ENCODE measurements at regions not wholly inside any gene's neighbourhood (a gene's known extent, or its start where the extent isn't known, plus 50 kb on each side); places are given as distances from the start of the nearest gene placed in this dataset.
"Not testable (repeated sequence)": the region's sequence is repeated elsewhere in the genome, so short reads cannot be mapped to it uniquely, and the experiment has no call there.

DNA sequence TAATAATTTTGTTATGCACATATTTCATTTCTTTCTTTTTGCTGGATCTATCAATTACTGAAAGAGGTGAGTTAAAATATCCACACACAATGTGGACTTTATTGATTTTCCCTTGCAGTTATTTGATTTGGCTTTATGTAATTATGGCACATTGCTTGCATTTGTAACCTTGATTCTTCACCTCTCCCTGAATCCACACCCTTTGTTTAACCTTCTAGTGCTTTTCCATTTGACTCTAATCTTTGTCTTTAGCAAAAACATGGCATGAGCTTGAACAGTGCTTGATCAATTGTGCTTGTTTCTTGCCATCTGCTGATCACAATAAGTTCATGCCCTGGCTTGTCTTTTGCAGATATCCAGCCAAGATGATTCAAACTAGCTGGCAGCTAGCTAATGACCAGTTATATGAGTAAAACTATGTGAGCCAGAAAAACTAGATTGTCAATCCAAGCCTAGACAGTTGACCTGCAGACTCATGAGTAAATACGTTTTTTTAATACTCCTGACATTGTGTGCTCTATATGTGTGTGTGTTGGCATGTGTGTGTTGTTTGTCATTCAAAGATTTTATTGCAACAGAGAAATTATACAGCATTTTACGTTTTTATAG, 899.2 kb downstream of the NCAM2 start:
- intact Hi-C loops (cut with DNase I; ENCODE audit: low total_unique reads), result no loop called here
- peaks cover 0 to 7% (median 0%) of the 10 kb centered on the region in 3 donors for H3K9me3 ChIP-seq
- DNase-seq, result no peak
- TF ChIP-seq, protein P1, sequence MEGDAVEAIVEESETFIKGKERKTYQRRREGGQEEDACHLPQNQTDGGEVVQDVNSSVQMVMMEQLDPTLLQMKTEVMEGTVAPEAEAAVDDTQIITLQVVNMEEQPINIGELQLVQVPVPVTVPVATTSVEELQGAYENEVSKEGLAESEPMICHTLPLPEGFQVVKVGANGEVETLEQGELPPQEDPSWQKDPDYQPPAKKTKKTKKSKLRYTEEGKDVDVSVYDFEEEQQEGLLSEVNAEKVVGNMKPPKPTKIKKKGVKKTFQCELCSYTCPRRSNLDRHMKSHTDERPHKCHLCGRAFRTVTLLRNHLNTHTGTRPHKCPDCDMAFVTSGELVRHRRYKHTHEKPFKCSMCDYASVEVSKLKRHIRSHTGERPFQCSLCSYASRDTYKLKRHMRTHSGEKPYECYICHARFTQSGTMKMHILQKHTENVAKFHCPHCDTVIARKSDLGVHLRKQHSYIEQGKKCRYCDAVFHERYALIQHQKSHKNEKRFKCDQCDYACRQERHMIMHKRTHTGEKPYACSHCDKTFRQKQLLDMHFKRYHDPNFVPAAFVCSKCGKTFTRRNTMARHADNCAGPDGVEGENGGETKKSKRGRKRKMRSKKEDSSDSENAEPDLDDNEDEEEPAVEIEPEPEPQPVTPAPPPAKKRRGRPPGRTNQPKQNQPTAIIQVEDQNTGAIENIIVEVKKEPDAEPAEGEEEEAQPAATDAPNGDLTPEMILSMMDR (IDR thresholded peaks at IDR 0.05), result no peak
- H3K4me3 ChIP-seq, result no peak overlapping the region
- H3K36me3 ChIP-seq, result no peaks in the 10 kb centered on the region
- H3K27ac ChIP-seq, result no peak overlapping the region
- no peaks in the 10 kb centered on the region for H3K4me1 ChIP-seq
- no peaks in the 10 kb centered on the region for H3K27me3 ChIP-seq

DNA sequence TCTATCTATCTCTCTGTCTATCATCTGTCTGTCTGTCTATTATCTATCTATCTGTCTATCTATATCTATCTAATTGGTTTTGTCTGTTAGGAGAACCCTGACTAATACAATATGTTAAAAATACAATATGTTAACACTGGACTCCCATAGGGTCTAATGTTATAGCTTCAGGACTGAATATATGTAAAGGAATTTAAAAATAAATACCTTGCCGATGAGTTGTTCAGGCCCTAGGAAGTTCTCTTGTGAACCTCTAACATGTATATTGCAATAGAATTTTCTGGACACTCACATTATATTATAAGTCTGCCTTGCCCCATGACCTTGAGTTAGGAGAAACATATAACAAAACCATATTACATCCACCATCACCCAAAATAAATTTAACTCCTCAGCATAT, 900.6 kb downstream of the NCAM2 start:
- Histone ChIP-seq H3K4me3 (no peak overlapping the region), H3K4me1 (no peaks in the 10 kb centered on the region), H3K27me3 (no peaks in the 10 kb centered on the region), H3K9me3 (peaks cover 0 to 7% (median 0%) of the 10 kb centered on the region in 3 donors), H3K27ac (no peak overlapping the region), H3K36me3 (no peaks in the 10 kb centered on the region)
- TF ChIP-seq, protein P1 (IDR thresholded peaks at IDR 0.05), result no peak
- no peak for DNase-seq
- intact Hi-C loops (cut with DNase I; ENCODE audit: low total_unique reads), result no loop called here

DNA sequence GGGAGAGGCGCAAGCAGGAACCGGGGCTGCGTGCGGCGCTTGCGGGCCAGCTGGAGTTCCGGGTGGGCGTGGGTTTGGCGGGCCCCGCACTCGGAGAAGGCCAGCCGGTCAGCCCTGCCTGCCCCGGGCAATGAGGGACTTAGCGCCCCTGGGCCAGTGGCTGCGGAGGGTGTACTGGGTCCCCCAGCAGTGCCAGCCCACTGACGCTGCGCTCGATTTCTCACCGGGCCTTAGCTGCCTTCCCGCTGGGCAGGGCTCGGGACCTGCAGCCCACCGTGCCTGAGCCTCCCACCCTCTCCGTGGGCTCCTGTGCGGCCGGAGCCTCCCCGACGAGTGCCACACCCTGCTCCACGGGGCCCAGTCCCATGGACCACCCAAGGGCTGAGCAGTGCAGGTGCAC, 904.2 kb downstream of the NCAM2 start:
- intact Hi-C loops (cut with DNase I; ENCODE audit: low total_unique reads); H3K4me1 ChIP-seq; H3K9me3 ChIP-seq; H3K4me3 ChIP-seq; H3K27me3 ChIP-seq; DNase-seq; H3K27ac ChIP-seq; H3K36me3 ChIP-seq: not testable (repeated sequence)

DNA sequence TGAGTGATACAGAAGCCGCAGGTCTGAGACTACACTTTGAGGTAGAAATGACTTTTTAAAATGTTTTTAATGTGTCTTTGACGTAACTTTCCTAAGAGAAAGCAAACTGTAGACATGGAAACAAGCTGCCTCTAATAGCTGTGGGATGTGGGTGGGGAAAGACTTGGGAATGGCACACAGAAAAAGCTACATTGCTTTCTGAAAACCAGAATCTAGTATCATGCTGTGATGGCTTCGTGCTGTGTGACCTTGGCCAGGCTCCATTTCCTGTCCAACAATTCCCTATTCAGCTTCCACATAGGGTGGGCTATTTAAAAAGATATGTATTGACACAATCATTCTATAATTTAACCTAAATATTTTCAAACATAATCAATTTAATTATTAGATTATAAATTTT, 909.1 kb downstream of the NCAM2 start:
- Histone ChIP-seq H3K27me3 (no peaks in the 10 kb centered on the region), H3K4me3 (no peak overlapping the region), H3K4me1 (no peaks in the 10 kb centered on the region), H3K36me3 (no peaks in the 10 kb centered on the region), H3K27ac (no peak overlapping the region), H3K9me3 (no peaks in the 10 kb centered on the region)
- TF ChIP-seq, protein P1 (IDR thresholded peaks at IDR 0.05), result no peak
- intact Hi-C loops (cut with DNase I; ENCODE audit: low total_unique reads), result no loop called here
- DNase-seq, result no peak

DNA sequence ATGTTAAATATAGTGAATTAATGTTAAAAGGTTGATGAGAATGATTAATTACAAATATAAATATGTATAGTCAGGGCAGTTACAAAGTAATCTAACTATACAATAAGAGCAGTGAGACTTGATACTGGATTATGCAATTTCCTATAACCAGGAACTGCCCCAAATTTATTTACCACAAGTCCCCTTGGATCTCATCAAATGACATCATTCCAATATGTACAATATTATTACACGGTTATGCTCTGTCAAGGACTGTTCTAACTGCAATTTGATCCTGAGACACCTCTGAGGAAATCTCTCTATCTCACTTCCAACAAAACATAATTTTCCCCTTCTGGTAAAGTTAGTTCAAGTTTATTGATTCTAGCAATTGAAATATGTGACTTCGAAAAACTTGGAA, 917.6 kb downstream of the NCAM2 start:
- TF ChIP-seq, protein P1 (IDR thresholded peaks at IDR 0.05), result no peak
- Histone ChIP-seq H3K27me3 (no peaks in the 10 kb centered on the region), H3K9me3 (no peaks in the 10 kb centered on the region), H3K4me1 (no peaks in the 10 kb centered on the region), H3K4me3 (no peak overlapping the region), H3K27ac (no peak overlapping the region), H3K36me3 (no peaks in the 10 kb centered on the region)
- no peak for DNase-seq
- intact Hi-C loops (cut with DNase I; ENCODE audit: low total_unique reads), result no loop called here

DNA sequence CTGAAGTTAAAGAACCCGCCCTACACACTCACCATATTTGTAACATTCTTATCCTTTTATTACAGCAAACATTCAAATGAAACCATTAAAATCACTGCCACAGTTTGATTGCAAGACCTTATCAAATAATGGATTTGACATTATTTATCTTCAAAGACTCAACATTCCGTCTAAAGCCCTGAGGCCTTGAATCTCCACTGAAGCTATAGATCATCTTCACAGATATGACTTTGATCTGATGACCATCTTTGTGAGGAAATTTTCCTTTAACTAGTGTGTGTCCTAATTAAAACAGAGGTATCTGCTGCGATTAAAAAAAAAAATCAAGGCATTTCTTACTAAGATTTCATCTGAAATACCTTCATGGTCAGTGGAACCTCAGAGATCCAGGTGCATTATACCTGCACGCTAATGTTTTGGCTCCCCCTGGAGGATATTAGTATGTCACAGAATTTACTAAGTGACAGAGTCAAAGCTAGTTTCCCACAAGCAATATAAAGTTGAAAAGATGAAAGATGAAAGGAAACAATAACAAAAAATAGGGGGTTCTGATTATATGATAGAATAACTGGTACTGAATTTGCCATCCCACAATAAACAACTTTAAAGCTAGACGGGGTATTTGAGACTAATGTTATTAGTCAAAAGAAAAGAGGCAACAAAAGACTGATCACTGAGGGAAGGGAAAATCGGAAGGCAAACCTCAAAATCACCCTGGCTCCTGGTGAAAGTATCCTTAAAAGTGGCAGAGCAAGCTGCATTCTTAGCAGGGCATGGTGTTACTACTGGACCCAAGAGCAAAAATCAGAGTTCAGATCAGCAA, 923.4 kb downstream of the NCAM2 start:
- Histone ChIP-seq H3K4me1 (no peaks in the 10 kb centered on the region), H3K27ac (no peak overlapping the region), H3K9me3 (no peaks in the 10 kb centered on the region), H3K27me3 (no peaks in the 10 kb centered on the region), H3K36me3 (no peaks in the 10 kb centered on the region), H3K4me3 (no peak overlapping the region)
- no peak for DNase-seq
- TF ChIP-seq, protein P1 (IDR thresholded peaks at IDR 0.05), result no peak
- intact Hi-C loops (cut with DNase I; ENCODE audit: low total_unique reads), result no loop called here

All from tibial artery (tissue), 4 donors.